HG02610 (cell line): ENCODE measurements at regions not wholly inside any gene's neighbourhood (a gene's known extent, or its start where the extent isn't known, plus 50 kb on each side); places are given as distances from the start of the nearest gene placed in this dataset.
"Not testable (repeated sequence)": the region's sequence is repeated elsewhere in the genome, so short reads cannot be mapped to it uniquely, and the experiment has no call there.

Experiments
- ATAC-seq: cut with Tn5 transposase; IDR thresholded peaks from one replicate; pipeline ENCODE4 v1.9.1; 2021; ENCODE audit warnings: mild to moderate bottlenecking, moderate library complexity; ENCODE audit not compliant: unreplicated experiment

DNA sequence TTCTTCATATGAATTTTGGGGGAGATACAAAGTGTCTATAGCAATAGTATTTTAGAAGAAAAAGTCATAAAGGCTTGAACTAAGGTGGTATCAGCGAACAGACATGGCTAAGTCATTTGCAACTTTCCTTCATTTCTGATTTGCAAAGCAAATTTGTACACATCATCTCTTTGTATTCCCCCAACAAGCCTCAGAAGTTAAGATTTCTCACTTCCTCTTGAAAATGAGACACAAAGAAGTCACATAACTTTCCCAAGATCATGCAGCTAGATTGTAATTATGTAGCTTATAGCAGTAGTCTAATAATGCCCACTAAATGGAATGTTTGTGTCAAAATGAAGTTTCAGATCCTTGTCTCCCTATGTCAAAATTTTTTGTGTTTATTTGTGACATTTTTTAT lies 709.8 kb upstream of the HS3ST1 start:
- peak; percentile 53 for ATAC-seq

DNA sequence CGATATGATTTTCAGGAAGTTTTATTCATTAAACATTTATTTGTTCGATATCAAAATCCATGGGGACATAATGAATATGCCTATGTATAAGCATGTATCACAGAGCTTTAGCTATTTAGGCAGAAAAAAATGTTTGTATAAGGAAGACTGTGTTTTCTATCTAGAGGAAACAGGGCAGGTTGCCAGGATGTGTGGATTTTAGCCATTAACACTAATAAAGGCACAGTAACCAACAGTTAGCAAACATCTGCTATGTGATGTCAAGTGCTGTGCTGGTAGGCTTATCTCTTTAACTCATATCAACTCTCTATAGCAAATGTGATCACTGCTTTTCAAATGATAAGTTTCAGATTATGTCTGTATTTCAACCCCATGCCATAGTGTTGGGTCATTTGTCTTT lies 708.9 kb upstream of the HS3ST1 start:
- ATAC-seq: no peak

DNA sequence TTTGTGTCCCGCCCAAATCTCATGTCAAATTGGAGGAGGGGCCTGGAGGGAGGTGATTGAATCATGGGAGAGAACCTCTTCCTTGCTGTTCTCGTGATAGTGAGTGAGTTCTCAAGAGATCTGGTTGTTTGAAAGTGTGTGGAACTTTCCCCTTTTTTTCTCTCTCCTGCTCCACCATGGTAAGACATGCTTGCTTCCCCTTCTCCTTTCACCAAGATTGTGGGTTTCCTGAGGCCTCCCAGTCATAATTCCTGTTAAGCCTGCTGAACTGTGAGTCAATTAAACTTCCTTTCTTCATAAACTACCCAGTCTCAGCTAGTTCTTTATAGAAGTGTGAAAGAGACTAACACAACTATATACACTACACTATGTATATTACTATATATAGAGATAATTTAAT lies 697.8 kb upstream of the HS3ST1 start:
- ATAC-seq: no peak

DNA sequence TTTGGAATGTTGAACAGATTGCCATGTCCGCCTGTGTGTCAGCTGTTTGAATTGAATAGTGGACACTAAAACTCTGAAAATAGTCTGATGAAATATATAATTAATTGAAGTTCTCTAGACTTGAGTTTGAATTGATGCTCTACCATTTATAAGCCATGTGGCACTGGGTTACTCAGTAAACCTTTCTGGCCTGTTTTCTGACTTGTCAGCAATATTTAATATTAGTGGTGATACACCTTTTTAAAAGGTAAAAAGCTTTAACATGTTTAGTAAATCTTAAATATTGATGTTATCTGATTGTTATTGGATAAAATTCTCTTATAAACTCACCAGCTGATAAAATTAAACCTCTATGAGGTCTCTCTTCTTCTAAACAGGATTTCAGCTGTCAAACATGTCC lies 695.4 kb upstream of the HS3ST1 start:
- ATAC-seq: no peak

DNA sequence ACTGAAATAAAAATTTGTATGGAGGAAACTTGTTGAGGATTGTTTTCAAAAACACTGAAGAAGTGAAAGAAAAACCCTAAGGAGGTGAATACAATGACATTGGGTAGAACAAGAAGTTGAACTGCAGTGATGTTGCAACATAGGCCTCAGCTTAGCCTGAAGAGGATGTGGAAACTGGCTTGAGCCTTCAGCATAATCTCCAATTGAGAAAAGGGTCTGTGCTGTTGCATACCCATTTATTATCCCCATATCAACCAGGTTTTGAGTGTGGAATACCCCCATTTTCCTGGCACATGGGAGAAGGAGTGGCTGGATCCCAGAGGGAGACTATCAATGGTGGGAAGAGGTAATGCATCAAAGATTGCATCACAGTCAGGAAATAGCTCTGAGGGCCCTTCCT lies 695.0 kb upstream of the HS3ST1 start:
- no peak for ATAC-seq

DNA sequence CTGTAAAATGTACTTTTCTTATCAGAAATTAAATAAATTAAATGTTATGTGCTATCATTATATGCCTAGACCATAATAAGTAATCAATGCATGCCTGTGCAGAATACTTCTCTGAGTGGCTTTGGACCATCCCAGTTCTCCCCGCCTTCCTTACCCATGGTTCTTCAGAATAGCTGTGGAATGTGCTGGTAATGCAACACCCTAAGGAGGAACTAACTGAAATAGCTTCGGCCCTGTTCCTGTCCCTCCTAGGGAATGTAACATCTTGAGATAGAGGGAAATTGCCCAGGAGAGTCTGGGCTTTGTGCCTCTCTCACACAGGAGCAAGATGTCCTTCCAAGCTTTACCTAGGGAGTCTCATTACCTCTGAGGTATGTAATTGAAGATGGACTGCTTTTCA lies 693.6 kb upstream of the HS3ST1 start:
- ATAC-seq: no peak

DNA sequence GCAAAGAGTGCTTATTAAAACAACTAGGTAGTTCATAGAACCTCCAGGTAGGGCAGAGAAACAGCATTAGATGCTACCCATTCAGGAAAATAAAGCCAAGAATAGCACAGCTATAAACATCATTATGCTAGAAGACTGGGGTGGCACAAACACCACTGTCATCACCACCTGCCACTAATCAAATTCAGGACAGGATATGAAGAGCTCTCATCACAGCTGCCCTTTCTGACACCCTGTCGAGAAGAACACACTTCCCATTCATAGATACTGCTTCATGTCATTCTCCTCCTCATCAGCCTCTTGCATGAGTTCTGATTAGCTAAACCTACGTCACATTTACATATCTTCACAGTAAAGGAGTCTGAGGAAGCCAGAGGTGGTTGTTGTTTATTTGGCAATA lies 692.3 kb upstream of the HS3ST1 start:
- ATAC-seq: no peak

DNA sequence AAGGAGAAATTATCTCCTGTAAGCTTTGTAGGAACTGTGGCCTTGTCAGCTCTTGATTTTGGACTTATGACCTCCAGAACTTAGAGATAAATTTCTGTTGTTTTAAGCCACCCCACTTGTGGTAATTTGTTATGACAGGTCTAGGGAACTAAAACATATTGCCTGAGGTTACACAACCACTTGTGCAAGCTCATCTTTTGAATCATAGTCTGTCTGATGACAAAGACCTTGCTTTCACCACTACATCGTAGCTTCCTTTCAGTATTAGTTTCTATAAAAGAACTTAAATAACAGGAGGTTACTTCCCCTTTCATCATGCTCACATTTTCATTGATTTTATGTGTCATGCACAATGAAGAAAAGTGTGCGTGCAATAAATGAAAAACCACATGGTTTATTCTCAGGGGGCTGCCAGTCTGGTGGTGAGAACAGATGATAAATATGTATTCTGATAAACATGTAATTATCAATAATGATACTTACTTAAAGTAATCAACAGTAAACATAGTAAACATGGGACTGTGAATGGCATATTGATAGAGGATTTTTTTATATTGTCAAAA lies 690.0 kb upstream of the HS3ST1 start:
- peak; percentile 98 for ATAC-seq

DNA sequence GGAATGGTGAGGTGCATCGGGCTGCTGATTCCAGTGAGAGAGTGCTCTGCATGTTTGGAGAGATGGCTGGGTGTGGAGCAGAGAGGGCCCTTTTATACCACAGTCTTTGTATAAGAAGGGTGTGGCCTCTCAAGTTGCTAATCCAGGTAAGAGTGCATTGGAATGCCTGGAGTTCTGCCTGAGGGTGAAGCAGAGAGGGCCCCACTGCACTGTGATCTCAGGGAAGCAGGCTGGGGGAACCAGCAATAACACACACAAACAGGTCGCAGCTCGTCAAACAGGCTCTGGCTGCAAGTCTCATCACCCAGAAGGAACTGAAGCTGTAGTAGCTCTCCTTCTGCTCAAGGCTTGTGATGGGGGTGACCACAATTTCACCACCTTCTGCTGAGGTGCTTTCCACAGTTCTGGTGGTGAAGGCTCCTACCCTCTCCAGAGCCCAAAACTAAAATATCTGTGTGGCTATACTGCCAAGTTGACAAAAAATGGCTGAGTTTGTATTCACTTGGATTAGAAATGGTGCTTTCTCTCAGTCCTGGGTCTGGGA lies 687.4 kb upstream of the HS3ST1 start:
- ATAC-seq: no peak

DNA sequence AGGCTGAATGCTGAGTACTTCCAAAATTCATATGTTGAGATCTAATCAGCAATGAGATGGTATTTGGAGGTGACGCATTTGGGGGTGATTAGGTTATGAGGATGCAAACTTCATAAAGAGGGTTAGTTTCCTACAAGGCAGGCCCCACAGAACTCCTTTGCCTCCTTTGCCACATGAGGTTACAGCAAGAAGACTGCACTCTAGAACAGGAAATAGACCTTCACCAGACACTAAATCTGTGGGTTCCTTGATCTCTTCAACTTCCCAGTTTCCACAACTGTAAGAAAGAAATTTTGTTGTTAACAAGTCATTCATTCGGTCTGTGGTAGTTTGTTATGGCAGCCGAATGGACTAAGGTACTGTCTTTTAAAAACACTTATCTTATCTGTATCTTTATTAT lies 681.9 kb upstream of the HS3ST1 start:
- no peak for ATAC-seq

DNA sequence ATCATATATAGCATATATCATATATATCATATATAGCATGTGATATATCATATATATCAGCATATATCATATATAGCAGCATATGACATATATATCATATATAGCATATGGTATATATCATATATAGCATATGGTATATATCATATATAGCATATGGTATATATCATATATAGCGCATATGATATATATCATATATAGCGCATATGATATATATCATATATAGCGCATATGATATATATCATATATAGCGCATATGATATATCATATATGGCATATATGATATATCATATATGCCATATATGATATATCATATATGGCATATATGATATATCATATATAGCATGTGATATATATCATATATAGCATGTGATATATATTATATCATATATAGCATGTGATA lies 680.4 kb upstream of the HS3ST1 start:
- ATAC-seq: not testable (repeated sequence)

DNA sequence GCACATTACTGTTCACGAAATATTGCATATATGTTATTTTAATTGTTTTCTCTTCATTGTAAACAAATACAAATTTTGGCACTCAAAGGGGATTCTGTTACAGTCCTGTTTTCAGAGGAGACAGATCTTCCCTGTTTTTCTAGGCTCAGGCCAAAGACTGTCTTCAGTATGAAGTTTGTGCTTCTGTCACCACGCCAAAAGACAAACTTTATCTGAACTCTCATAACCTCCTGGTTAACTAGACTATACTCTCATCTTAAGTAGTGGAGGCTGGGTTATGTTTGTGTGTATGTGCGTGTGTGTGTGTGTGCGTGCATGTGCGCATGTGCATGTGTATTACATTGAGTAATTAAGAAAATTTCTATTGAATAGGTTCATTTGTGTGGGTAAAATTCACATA lies 676.8 kb upstream of the HS3ST1 start:
- no peak for ATAC-seq

DNA sequence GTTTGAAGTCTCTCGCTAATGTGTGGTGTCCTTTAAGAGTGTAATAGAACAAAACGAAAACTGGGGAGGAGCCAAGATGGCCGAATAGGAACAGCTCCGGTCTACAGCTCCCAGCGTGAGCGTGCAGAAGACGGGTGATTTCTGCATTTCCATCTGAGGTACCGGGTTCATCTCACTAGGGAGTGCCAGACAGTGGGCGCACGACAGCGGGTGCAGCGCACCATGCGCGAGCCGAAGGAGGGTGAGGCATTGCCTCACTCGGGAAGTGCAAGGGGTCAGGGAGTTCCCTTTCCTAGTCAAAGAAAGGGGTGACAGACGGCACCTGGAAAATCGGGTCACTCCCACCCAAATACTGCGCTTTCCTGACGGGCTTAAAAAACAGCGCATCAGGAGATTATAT lies 661.2 kb upstream of the HS3ST1 start:
- ATAC-seq: not testable (repeated sequence)

DNA sequence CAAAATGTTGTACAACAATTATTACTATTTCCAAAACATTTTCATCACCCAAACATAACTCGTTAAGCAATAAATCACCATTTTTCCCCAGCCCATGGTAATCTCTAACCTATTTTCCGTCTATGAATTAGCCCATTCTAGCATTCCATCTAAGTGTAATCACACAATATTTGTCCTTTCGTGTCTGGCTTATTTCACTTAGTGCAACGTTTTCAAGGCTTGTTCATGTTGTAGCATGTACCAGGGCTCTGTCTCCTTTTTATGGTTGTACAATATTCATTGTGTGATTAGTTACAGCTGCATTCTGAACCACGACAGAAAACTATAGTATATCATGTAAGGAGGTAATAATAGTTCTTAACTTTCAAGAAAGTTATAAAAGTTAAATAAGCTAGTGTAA lies 656.0 kb upstream of the HS3ST1 start:
- no peak for ATAC-seq

DNA sequence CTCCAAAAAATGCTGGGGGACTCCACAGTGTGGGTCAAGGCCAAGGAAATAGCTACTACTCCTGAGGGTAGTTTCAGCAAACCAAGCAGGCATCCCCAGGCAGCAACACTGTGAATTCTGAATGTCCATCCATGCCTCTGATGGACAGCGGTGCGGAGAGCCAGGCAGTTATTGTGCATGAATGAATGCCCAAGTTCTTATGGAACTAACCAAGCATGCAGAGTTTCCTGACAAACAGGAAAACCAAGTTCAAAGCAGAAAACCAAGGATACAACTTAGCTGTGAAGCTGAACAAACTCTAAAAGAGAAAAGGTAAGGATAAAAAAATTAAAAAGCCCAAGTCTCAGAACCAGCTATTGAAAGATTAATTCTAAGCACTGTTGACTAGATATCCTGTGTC lies 642.6 kb upstream of the HS3ST1 start:
- ATAC-seq: no peak

DNA sequence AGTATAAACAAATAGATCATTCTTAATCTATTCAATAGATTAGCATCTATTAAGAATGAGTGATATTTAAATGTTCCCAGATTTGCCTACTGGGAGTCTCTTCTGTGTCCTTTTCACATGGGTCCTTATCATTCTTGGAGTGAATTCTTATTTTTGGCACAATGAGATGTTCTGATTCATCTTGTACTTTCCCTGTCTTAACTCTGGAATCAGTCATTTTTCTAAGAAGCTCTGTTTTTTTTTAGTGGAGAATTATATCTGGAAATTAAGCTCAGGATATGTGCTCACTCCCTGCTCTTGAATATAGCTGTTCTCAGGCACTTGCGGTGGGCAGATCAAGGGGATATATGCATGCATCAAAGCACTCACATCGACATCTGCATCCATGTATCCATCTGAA lies 625.3 kb upstream of the HS3ST1 start:
- ATAC-seq: no peak

DNA sequence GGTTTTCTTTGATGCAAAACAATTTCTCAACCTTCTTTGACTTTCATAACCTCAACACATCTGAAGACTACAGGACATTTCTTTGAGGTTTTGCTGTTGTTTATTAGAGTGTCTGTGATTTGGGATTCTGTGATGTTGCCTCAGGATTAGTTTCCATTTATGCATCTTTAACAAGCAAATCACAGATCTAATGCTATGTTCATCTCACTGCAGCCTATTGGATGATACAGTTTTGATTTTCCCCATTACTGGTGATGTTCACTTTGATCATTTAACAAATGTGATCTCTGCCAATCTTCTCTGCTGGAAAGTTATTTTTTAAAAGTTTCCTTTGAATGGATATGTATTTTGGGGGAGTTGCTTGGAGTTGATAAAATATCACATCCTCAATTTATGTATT lies 624.9 kb upstream of the HS3ST1 start:
- no peak for ATAC-seq

DNA sequence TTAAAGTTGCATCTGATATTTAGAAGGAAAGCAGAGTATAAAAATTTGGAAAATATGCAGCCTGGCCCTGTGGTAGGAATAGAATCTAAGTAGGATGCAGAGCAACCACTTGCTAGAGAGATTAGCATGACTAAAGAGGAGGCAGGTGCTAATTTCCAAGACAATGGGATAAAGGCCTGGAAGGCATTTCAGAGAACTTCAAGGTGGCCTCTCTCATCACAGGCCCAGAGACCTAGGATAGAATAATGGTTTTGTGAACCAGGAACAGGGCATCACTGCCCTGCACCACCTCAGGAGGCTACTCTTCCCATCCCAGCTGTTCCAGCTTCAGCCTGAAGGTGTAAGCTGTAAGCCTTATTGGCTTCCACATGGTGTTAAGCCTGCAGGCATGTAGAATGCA lies 621.7 kb upstream of the HS3ST1 start:
- no peak for ATAC-seq

DNA sequence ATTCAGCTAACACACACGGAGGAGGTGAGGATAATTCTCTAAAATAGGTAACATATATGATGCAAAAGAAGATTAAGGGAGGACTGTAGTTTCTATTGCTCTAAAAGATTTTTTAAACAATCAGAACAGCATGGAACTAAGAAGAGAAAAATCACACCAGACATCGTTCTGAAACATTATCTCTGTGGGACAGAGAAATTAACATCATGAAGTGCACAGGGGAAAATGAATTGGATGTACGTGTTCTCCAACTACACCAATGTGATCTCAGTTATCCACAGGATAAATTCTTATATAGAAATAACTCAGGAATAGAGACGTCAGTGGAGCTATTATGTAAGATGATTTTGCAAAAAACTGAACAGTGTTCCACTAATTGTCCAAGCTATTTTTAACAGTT lies 614.1 kb upstream of the HS3ST1 start:
- no peak for ATAC-seq

DNA sequence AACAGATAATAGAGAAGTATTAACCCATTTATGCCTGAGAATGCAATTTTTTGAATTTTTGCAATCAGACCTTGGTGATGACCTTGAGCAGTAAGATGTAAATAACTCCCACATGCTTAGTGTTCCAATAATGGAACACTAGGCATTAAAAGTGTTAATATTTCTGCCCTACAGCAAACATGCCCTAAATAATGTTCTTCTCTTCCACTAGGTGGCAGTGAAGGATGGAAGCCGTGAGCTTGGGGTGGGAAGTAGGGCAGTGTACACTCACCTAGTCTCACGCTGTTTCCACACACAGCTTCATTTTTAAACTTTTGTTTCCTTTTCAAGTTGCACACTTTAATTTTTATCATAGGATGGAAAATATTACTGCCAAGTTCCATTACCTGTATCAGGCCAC lies 613.1 kb upstream of the HS3ST1 start:
- ATAC-seq: no peak

DNA sequence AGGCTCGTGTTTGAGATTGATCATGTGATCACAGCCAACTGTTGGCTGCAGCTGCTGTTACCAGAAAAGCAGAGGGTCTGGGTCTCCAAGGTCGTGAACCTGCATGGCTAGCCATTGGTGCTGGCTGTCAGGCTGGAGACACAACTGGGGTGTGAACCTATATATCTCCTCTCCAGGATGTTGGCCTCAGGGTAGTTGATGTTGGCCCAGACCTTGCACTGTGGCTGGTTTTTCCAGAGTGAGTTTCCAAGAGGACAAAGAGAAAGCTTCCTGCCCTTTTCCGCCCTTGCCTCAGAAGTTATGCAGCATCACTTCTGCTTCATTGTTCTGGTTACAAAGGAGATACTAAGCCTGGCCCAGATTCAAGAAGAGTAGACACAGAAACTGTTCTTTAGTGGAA lies 607.8 kb upstream of the HS3ST1 start:
- no peak for ATAC-seq

DNA sequence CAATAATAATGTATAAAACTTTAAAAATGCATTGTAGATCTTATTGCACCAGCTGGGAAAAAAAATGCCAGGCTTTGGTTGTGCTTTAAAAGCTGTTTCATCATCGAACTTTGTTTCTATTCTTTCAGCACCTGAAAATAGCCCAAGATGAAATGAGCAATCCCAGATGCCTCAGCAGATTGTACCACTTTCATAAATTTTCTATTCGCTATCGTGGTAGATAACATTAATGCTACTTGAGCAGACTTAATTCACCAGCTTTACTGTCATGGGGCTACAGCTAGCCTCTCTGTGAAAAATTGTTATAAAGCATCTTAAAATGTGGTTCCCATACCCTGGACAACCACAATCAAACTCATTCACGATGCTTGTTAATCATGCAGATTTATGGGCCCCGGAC lies 599.6 kb upstream of the HS3ST1 start:
- ATAC-seq: no peak

DNA sequence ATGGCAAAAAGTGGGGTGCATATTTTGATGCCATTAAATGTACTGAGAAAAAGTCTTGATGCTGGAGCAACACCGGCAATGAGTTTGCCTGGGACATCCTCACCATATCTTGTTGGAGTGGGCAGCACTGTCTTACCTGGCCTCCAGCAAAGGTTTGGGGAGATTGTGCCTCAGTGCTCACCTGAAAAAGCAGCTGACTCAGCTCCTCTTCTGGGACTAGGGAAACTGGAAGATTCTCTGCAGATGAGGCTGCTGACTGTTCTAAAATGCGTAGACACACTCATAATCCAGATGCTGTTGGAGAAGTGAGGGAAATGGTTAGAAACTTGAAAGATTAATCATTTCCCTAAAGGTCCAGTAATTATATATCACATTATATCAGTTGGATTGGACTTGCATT lies 593.7 kb upstream of the HS3ST1 start:
- no peak for ATAC-seq

DNA sequence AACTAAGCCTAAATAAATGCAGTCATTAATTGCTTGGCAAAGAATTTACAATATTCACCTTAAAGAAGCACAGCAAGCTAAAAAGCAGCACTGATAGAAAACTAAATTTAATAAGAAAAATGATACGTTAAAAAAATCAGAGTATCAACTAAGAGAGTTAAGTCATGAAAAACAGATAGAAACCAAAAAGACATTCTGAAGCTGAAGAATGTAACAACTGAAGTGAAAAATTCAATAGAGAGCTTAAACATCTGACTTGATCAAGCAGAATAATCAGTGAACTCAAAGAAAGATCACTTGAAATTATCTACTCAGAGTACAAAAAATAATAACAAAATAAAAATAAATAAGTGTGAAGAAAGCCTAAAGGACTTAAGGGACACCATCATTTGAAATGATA lies 588.0 kb upstream of the HS3ST1 start:
- ATAC-seq: no peak
